ENCODE measurements at regions not wholly inside any gene's neighbourhood (a gene's known extent, or its start where the extent isn't known, plus 50 kb on each side); places are given as distances from the start of the nearest gene placed in this dataset.

DNA sequence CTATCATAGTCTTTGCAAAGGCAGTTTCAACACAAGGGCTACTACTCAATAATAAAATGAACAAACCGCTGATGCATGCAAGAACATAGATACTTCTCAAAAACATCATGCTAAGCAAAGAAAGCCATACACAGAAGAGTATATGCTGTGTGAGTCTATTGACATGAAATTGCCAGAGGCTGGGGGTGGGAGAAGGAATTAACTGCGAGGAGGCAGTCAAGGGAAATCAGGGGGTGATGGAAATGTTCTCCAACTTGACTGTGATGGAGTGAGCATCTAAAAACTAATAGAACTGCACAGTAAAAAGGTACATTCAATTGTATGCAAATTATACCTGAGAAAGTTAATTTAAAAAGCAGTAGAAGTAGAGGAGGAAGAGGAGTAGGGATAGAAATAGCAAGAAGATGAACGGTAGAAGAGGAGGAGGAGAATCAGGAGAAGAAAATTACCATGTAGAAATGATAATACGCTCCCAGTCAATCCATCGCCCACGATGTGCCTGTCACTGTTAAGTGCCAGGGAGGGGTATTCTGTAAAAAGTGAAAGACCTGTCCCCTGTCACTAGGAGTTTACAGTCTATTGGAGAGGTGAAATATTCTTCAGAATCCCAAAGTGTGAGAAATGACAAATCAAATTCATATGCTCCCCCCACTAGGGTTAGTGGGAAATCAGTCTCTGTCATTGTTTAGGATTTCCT lies 90.3 kb downstream of the B3GNT2 start:
- POLR2A ChIA-PET (ENCODE audit: unreplicated experiment) = no interaction called here
- H4K91ac ChIP-seq (ENCODE audit: insufficient read depth, low read depth, low read length) = no peak overlapping the region
- DNase-seq = no peak

More for the DNA sequence above, 90.3 kb downstream of the B3GNT2 start:
- Histone ChIP-seq H3K36me3 (ENCODE audit: control insufficient read depth, insufficient read depth, low read length) (no peaks in the 10 kb centered on the region), H4K8ac (ENCODE audit: low read depth in 2 of 2, low read length in 2 of 2) (no peak overlapping the region), H3K9ac (ENCODE audit: low read depth, low read length) (no peak overlapping the region), H2AFZ (replicated peaks; ENCODE audit: low read length, poor library complexity) (no peak overlapping the region), H2AK5ac (ENCODE audit: low read depth, low read length) (no peak overlapping the region), H3K14ac (replicated peaks; ENCODE audit: low read depth, low read length) (no peak overlapping the region), H3K27ac (ENCODE audit: insufficient read depth, low read length) (no peak overlapping the region), H3K4me3 (ENCODE audit: insufficient read depth, low read depth, low read length) (no peak overlapping the region), H3K27me3 (ENCODE audit: control insufficient read depth, insufficient read depth, low read length) (peaks cover 2% of the 10 kb centered on the region; the same call in 1 of the 2 replicates), H2AK9ac (replicated peaks; ENCODE audit: low read depth, low read length, poor library complexity) (no peak overlapping the region), H2BK15ac (ENCODE audit: low read depth, low read length) (no peak overlapping the region), H2BK5ac (ENCODE audit: low read depth, low read length, poor library complexity, severe bottlenecking) (no peak overlapping the region), H2BK120ac (ENCODE audit: low read depth, low read length) (no peak overlapping the region), H4K20me1 (ENCODE audit: insufficient read depth, low read length) (no peaks in the 10 kb centered on the region), H3K9me1 (ENCODE audit: insufficient read depth, low read length) (no peaks in the 10 kb centered on the region), H3K18ac (ENCODE audit: low read depth, low read length) (no peak overlapping the region), H3K4ac (ENCODE audit: low read depth, low read length) (no peak overlapping the region), H3K4me2 (ENCODE audit: low read depth, low read length) (no peak overlapping the region), H3K4me1 (ENCODE audit: control insufficient read depth, insufficient read depth, low read length) (no peaks in the 10 kb centered on the region), H3K23ac (ENCODE audit: low read depth, low read length) (no peak overlapping the region), H3K79me1 (ENCODE audit: low read depth in 1 of 2, low read length in 2 of 2) (no peaks in the 10 kb centered on the region), H3K56ac (ENCODE audit: extremely low read depth, insufficient read depth, low read length) (no peak overlapping the region), H3K9me3 (ENCODE audit: control insufficient read depth, insufficient read depth, low read length) (peaks cover 5% of the 10 kb centered on the region), H4K5ac (ENCODE audit: low read depth, low read length) (no peak overlapping the region), H2BK20ac (ENCODE audit: low read depth, low read length) (no peak overlapping the region)
- intact Hi-C loops (cut with micrococcal nuclease) = no loop called here
- CTCF ChIA-PET = no interaction called here
- no CpG with 5 or more reads among the region's 6 CpGs for WGBS, 2 experiments (ENCODE audit: extremely low coverage in 2 of 2, insufficient read length in 1 of 2)
- dilution Hi-C loops (cut with HindIII; ENCODE audit: low sequenced_read_pairs, unreplicated experiment) = no loop called here
- in situ Hi-C loops (cut with MboI; ENCODE audit: low sequenced_read_pairs) = no loop called here
- no peak for TF ChIP-seq BHLHE40 (IDR thresholded peaks at IDR 0.05; ENCODE audit: low read depth, low read length)
- TF ChIP-seq MAFK (IDR thresholded peaks at IDR 0.05; ENCODE audit: low read depth, low read length) = no peak
- TF ChIP-seq, protein P1, sequence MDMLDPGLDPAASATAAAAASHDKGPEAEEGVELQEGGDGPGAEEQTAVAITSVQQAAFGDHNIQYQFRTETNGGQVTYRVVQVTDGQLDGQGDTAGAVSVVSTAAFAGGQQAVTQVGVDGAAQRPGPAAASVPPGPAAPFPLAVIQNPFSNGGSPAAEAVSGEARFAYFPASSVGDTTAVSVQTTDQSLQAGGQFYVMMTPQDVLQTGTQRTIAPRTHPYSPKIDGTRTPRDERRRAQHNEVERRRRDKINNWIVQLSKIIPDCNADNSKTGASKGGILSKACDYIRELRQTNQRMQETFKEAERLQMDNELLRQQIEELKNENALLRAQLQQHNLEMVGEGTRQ (IDR thresholded peaks at IDR 0.05; ENCODE audit: low read depth, low read length) = no peak
- no peak for TF ChIP-seq RCOR1 (IDR thresholded peaks at IDR 0.05; ENCODE audit: insufficient replicate concordance, low read length)
- TF ChIP-seq FOS (IDR thresholded peaks at IDR 0.05; ENCODE audit: low read depth, low read length) = no peak
- no peak for TF ChIP-seq CHD1 (IDR thresholded peaks at IDR 0.05; ENCODE audit: low read depth, low read length)
- TF ChIP-seq POLR2A (IDR thresholded peaks at IDR 0.05; ENCODE audit: low read depth, low read length) = no peak
- TF ChIP-seq SMC3 (IDR thresholded peaks at IDR 0.05; ENCODE audit: low read depth, low read length) = no peak
- TF ChIP-seq RAD21 (IDR thresholded peaks at IDR 0.05; ENCODE audit: low read length) = no peak
- TF ChIP-seq, protein P2, sequence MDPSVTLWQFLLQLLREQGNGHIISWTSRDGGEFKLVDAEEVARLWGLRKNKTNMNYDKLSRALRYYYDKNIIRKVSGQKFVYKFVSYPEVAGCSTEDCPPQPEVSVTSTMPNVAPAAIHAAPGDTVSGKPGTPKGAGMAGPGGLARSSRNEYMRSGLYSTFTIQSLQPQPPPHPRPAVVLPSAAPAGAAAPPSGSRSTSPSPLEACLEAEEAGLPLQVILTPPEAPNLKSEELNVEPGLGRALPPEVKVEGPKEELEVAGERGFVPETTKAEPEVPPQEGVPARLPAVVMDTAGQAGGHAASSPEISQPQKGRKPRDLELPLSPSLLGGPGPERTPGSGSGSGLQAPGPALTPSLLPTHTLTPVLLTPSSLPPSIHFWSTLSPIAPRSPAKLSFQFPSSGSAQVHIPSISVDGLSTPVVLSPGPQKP (IDR thresholded peaks at IDR 0.05; ENCODE audit: borderline replicate concordance, low read depth, low read length) = no peak
- no peak for TF ChIP-seq CEBPB (IDR thresholded peaks at IDR 0.05; ENCODE audit: low read depth, low read length)
- TF ChIP-seq MXI1 (IDR thresholded peaks at IDR 0.05; ENCODE audit: borderline replicate concordance, low read depth, low read length) = no peak
- no peak for TF ChIP-seq CTCF (conservative IDR thresholded peaks at IDR 0.05; ENCODE audit: low read depth, low read length)
- TF ChIP-seq NFE2L2 (IDR thresholded peaks at IDR 0.05; ENCODE audit: low read depth, low read length) = no peak
- TF ChIP-seq MAZ (IDR thresholded peaks at IDR 0.05; ENCODE audit: borderline replicate concordance, low read depth, low read length) = no peak
- no peak for TF ChIP-seq RFX5 (IDR thresholded peaks at IDR 0.05; ENCODE audit: low read depth, low read length)
- ATAC-seq (ENCODE audit: low read depth) = no peak
- BruUV-seq (replicated peaks) = no TSS peak

Data from IMR-90 (cell line).